Lower lobe of right lung (tissue), 2 donors: ENCODE measurements at regions not wholly inside any gene's neighbourhood (a gene's known extent, or its start where the extent isn't known, plus 50 kb on each side); places are given as distances from the start of the nearest gene placed in this dataset.

Experiments
- ATAC-seq, 2 donors: fragments of 200-7000 bp; cut with Tn5 transposase; one replicate each; pipeline ENCODE4 v1.9.1; 2020 to 2022; ENCODE audit warnings: mild to moderate bottlenecking in 2 of 2, moderate library complexity in 2 of 2
- DNase-seq: peaks from one replicate; pipeline ENCODE4 v3.0.0-alpha.2; 2020
- H3K27ac ChIP-seq: fragments of 200-600 bp; one replicate; pipeline ENCODE4 v1.8.0; 2022
- H3K27me3 ChIP-seq: fragments of 200-600 bp; one replicate; pipeline ENCODE4 v1.8.0; 2022; ENCODE audit warnings: low read depth
- H3K36me3 ChIP-seq: fragments of 200-600 bp; one replicate; pipeline ENCODE4 v1.8.0; 2022; ENCODE audit warnings: mild to moderate bottlenecking
- H3K4me1 ChIP-seq: fragments of 200-600 bp; one replicate; pipeline ENCODE4 v1.8.0; 2022
- H3K4me3 ChIP-seq: fragments of 200-600 bp; one replicate; pipeline ENCODE4 v1.8.0; 2022; ENCODE audit warnings: mild to moderate bottlenecking
- H3K9me3 ChIP-seq: fragments of 200-600 bp; one replicate; pipeline ENCODE4 v1.8.0; 2022
- CTCF ChIP-seq: fragments of 200-600 bp; IDR thresholded peaks from one replicate; pipeline ENCODE4 v1.8.0; 2022; ENCODE audit warnings: antibody characterized with exemption, mild to moderate bottlenecking
- intact Hi-C: fragments of 100-400 bp; cut with DNase I; formaldehyde crosslinking; loops from one replicate; pipeline ENCODE4 v1.11.0; 2022
- donor health status: DM: no; HTN: yes; CAD: no; lungs with severe emphysema.

GRCh38 chr16:65212240-65212639 is 90.4 kb upstream of the CDH11 start:
- no peaks in the 10 kb centered on the region for H3K9me3 ChIP-seq
- H3K4me1 ChIP-seq, result no peaks in the 10 kb centered on the region
- DNase-seq, result no peak
- intact Hi-C loops, result no loop called here
- no peaks in the 10 kb centered on the region for H3K36me3 ChIP-seq
- TF ChIP-seq CTCF, result no peak
- H3K4me3 ChIP-seq, result no peak overlapping the region
- no peaks in the 10 kb centered on the region for H3K27me3 ChIP-seq
- no peak for ATAC-seq
- H3K27ac ChIP-seq, result no peak overlapping the region

- ATAC-seq, result no peak
- TF ChIP-seq CTCF, result no peak
- intact Hi-C loops, result no loop called here
- H3K4me3 ChIP-seq, result no peak overlapping the region
- DNase-seq, result no peak
- no peaks in the 10 kb centered on the region for H3K4me1 ChIP-seq
- H3K27me3 ChIP-seq, result no peaks in the 10 kb centered on the region
- H3K9me3 ChIP-seq, result no peaks in the 10 kb centered on the region
- H3K36me3 ChIP-seq, result no peaks in the 10 kb centered on the region
- no peak overlapping the region for H3K27ac ChIP-seq
Observed at GRCh38 chr16:65202461-65202860, 80.6 kb upstream of the CDH11 start.

GRCh38 chr16:65201511-65201910 is 79.6 kb upstream of the CDH11 start:
- Histone ChIP-seq H3K27me3 (no peaks in the 10 kb centered on the region), H3K27ac (peak overlapping the region; percentile 37), H3K36me3 (no peaks in the 10 kb centered on the region), H3K4me1 (no peaks in the 10 kb centered on the region), H3K9me3 (no peaks in the 10 kb centered on the region), H3K4me3 (no peak overlapping the region)
- TF ChIP-seq CTCF, result no peak
- no peak for DNase-seq
- intact Hi-C loops, result no loop called here
- no peak for ATAC-seq

- no peak for ATAC-seq
- H3K36me3 ChIP-seq, result no peaks in the 10 kb centered on the region
- no peak for TF ChIP-seq CTCF
- H3K9me3 ChIP-seq, result no peaks in the 10 kb centered on the region
- H3K27ac ChIP-seq, result no peak overlapping the region
- no peak for DNase-seq
- no peak overlapping the region for H3K4me3 ChIP-seq
- no peaks in the 10 kb centered on the region for H3K4me1 ChIP-seq
- no peaks in the 10 kb centered on the region for H3K27me3 ChIP-seq
- intact Hi-C loops, result no loop called here
Observed at GRCh38 chr16:65200857-65201256, 79.0 kb upstream of the CDH11 start.

- H3K4me1 ChIP-seq, result no peaks in the 10 kb centered on the region
Observed at GRCh38 chr16:65200156-65200773, 78.4 kb upstream of the CDH11 start.

More at GRCh38 chr16:65200156-65200773, 78.4 kb upstream of the CDH11 start:
- ATAC-seq, result no peak
- intact Hi-C loops, result no loop called here
- H3K27me3 ChIP-seq, result no peaks in the 10 kb centered on the region
- no peaks in the 10 kb centered on the region for H3K36me3 ChIP-seq
- no peak overlapping the region for H3K4me3 ChIP-seq
- no peak for TF ChIP-seq CTCF
- DNase-seq, result no peak
- H3K27ac ChIP-seq, result no peak overlapping the region
- H3K9me3 ChIP-seq, result no peaks in the 10 kb centered on the region
